IMR-90 (cell line): ENCODE measurements at regions not wholly inside any gene's neighbourhood (a gene's known extent, or its start where the extent isn't known, plus 50 kb on each side); places are given as distances from the start of the nearest gene placed in this dataset.

Source experiments
- ATAC-seq: fragments of 200-7000 bp; cut with Tn5 transposase; 2 replicates; pipeline ENCODE4 v1.9.1; 2020; ENCODE audit warnings: low read depth, mild to moderate bottlenecking, moderate library complexity
- BruUV-seq: library from RNA; stranded (reverse); fragments of 400-500 nt; replicated peaks from 2 replicates; lab custom pipeline; 2021; lab: Mats Ljungman, UMichigan
- CTCF ChIA-PET: fragments of 300-600 bp; formaldehyde crosslinking; extraction: SDS; loops from one replicate; lab custom pipeline; 2021; ENCODE audit warnings: antibody characterized with exemption; lab: Yijun Ruan, JAX
- POLR2A ChIA-PET: fragments of 300-600 bp; sonication (Branson Sonifier 250); formaldehyde crosslinking; loops from one replicate; lab custom pipeline; 2022; ENCODE audit warnings: antibody characterized with exemption; ENCODE audit not compliant: unreplicated experiment; lab: Charles Lee
- DNase-seq: peaks from one replicate; pipeline ENCODE4 v3.0.0; 2013
- H2AFZ ChIP-seq: replicated peaks from 2 replicates; pipeline ENCODE3; 2013; ENCODE audit warnings: low read length, mild to moderate bottlenecking; ENCODE audit not compliant: poor library complexity
- H2AK5ac ChIP-seq: 2 replicates; pipeline ENCODE4 v1.6.1; 2013; ENCODE audit warnings: low read depth, low read length, inconsistent platforms
- H2AK9ac ChIP-seq: replicated peaks from 2 replicates; pipeline ENCODE3; 2013; ENCODE audit warnings: mild to moderate bottlenecking, low read depth, low read length, moderate library complexity; ENCODE audit not compliant: poor library complexity
- H2BK120ac ChIP-seq: 2 replicates; pipeline ENCODE4 v1.6.1; 2013; ENCODE audit warnings: low read depth, low read length, inconsistent platforms
- H2BK15ac ChIP-seq: 3 replicates; pipeline ENCODE4 v1.6.1; 2013; ENCODE audit warnings: low read depth, low read length, inconsistent platforms
- H2BK20ac ChIP-seq: 2 replicates; pipeline ENCODE4 v1.6.1; 2013; ENCODE audit warnings: low read depth, mild to moderate bottlenecking, inconsistent platforms, low read length, moderate library complexity
- H2BK5ac ChIP-seq: 2 replicates; pipeline ENCODE4 v1.6.1; 2013; ENCODE audit warnings: mild to moderate bottlenecking, low read depth, low read length, inconsistent platforms; ENCODE audit not compliant: poor library complexity, severe bottlenecking
- H3K14ac ChIP-seq: replicated peaks from 2 replicates; pipeline ENCODE4 v1.6.1; 2013; ENCODE audit warnings: low read depth, low read length, inconsistent platforms
- H3K18ac ChIP-seq: 2 replicates; pipeline ENCODE4 v1.6.1; 2013; ENCODE audit warnings: low read depth, low read length, control low read depth
- H3K23ac ChIP-seq: 2 replicates; pipeline ENCODE4 v1.6.1; 2013; ENCODE audit warnings: low read depth, low read length, inconsistent platforms
- H3K27ac ChIP-seq: 2 replicates; pipeline ENCODE4 v1.5.1; 2013; ENCODE audit warnings: mild to moderate bottlenecking, control low read depth, low read length; ENCODE audit not compliant: insufficient read depth
- H3K27me3 ChIP-seq: 2 replicates; pipeline ENCODE4 v1.6.1; 2013; ENCODE audit warnings: low read length; ENCODE audit not compliant: control insufficient read depth, insufficient read depth
- H3K36me3 ChIP-seq: 2 replicates; pipeline ENCODE4 v1.6.1; 2013; ENCODE audit warnings: low read length, mixed read lengths; ENCODE audit not compliant: control insufficient read depth, insufficient read depth
- H3K4ac ChIP-seq: 2 replicates; pipeline ENCODE4 v1.6.1; 2013; ENCODE audit warnings: low read depth, low read length, inconsistent platforms
- H3K4me1 ChIP-seq: 2 replicates; pipeline ENCODE4 v1.6.1; 2013; ENCODE audit warnings: low read length, mixed read lengths; ENCODE audit not compliant: control insufficient read depth, insufficient read depth
- H3K4me2 ChIP-seq: 2 replicates; pipeline ENCODE4 v1.6.1; 2013; ENCODE audit warnings: low read depth, mild to moderate bottlenecking, control low read depth, low read length, moderate library complexity
- H3K4me3 ChIP-seq: 2 replicates; pipeline ENCODE4 v1.5.1; 2013; ENCODE audit warnings: low read depth, mild to moderate bottlenecking, control low read depth, low read length, moderate library complexity; ENCODE audit not compliant: insufficient read depth
- H3K56ac ChIP-seq: 2 replicates; pipeline ENCODE4 v1.6.1; 2013; ENCODE audit warnings: low read length, inconsistent platforms; ENCODE audit not compliant: insufficient read depth; ENCODE audit errors: extremely low read depth
- H3K79me1 ChIP-seq, 2 experiments: 2 replicates each; pipeline ENCODE4 v1.6.1; 2013; ENCODE audit warnings: low read length in 2 of 2, inconsistent platforms in 1 of 2, low read depth in 1 of 2
- H3K9ac ChIP-seq: 2 replicates; pipeline ENCODE4 v1.6.1; 2013; ENCODE audit warnings: low read depth, low read length, control low read depth
- H3K9me1 ChIP-seq: 2 replicates; pipeline ENCODE4 v1.6.1; 2013; ENCODE audit warnings: low read length, inconsistent platforms; ENCODE audit not compliant: insufficient read depth
- H3K9me3 ChIP-seq: 2 replicates; pipeline ENCODE4 v1.6.1; 2013; ENCODE audit warnings: low read length; ENCODE audit not compliant: control insufficient read depth, insufficient read depth
- H4K20me1 ChIP-seq: 2 replicates; pipeline ENCODE4 v1.6.1; 2013; ENCODE audit warnings: low read length, inconsistent platforms; ENCODE audit not compliant: insufficient read depth
- H4K5ac ChIP-seq: 2 replicates; pipeline ENCODE4 v1.6.1; 2013; ENCODE audit warnings: mild to moderate bottlenecking, low read depth, low read length, control low read depth
- H4K8ac ChIP-seq, 2 experiments: 2 replicates each; pipeline ENCODE4 v1.6.1; 2013; ENCODE audit warnings: low read depth in 2 of 2, low read length in 2 of 2, control low read depth in 1 of 2, inconsistent platforms in 1 of 2
- H4K91ac ChIP-seq: 2 replicates; pipeline ENCODE4 v1.6.1; 2013; ENCODE audit warnings: low read depth, low read length, inconsistent platforms; ENCODE audit not compliant: insufficient read depth
- BHLHE40 ChIP-seq: fragments of 150-350 bp; IDR thresholded peaks from 2 replicates; pipeline ENCODE4 v1.6.1; 2016; ENCODE audit warnings: mild to moderate bottlenecking, low read depth, low read length
- CEBPB ChIP-seq: IDR thresholded peaks from 2 replicates; pipeline ENCODE4 v1.6.1; 2012; ENCODE audit warnings: low read depth, low read length, improper control_type of control experiment
- CHD1 ChIP-seq: IDR thresholded peaks from 2 replicates; pipeline ENCODE4 v1.6.1; 2012; ENCODE audit warnings: low read depth, low read length, improper control_type of control experiment
- CTCF ChIP-seq: conservative IDR thresholded peaks from 2 replicates; pipeline ENCODE4 v1.5.1; 2012; ENCODE audit warnings: mild to moderate bottlenecking, low read depth, low read length, improper control_type of control experiment
- ELK1 ChIP-seq: fragments of 150-350 bp; IDR thresholded peaks from 2 replicates; pipeline ENCODE4 v1.6.1; 2016; ENCODE audit warnings: low read depth, mild to moderate bottlenecking, low read length, moderate library complexity, borderline replicate concordance
- FOS ChIP-seq: fragments of 150-350 bp; IDR thresholded peaks from 2 replicates; pipeline ENCODE4 v1.6.1; 2016; ENCODE audit warnings: low read depth, low read length
- MAFK ChIP-seq: IDR thresholded peaks from 2 replicates; pipeline ENCODE4 v1.6.1; 2012; ENCODE audit warnings: low read depth, low read length, improper control_type of control experiment
- MAZ ChIP-seq: IDR thresholded peaks from 2 replicates; pipeline ENCODE4 v1.6.1; 2012; ENCODE audit warnings: low read depth, mild to moderate bottlenecking, low read length, improper control_type of control experiment, moderate library complexity, borderline replicate concordance
- MXI1 ChIP-seq: IDR thresholded peaks from 2 replicates; pipeline ENCODE4 v1.6.1; 2012; ENCODE audit warnings: low read depth, mild to moderate bottlenecking, low read length, moderate library complexity, borderline replicate concordance
- NFE2L2 ChIP-seq: fragments of 150-350 bp; IDR thresholded peaks from 2 replicates; pipeline ENCODE4 v1.6.1; 2016; ENCODE audit warnings: low read depth, mild to moderate bottlenecking, low read length
- POLR2A ChIP-seq: IDR thresholded peaks from 2 replicates; pipeline ENCODE4 v1.6.1; 2012; ENCODE audit warnings: mild to moderate bottlenecking, low read depth, low read length
- RAD21 ChIP-seq: IDR thresholded peaks from 2 replicates; pipeline ENCODE4 v1.6.1; 2012; ENCODE audit warnings: low read length, improper control_type of control experiment
- RCOR1 ChIP-seq: IDR thresholded peaks from 2 replicates; pipeline ENCODE4 v1.6.1; 2012; ENCODE audit warnings: mild to moderate bottlenecking, low read length, improper control_type of control experiment; ENCODE audit not compliant: insufficient replicate concordance
- RFX5 ChIP-seq: IDR thresholded peaks from 2 replicates; pipeline ENCODE4 v1.8.0; 2012; ENCODE audit warnings: low read depth, mild to moderate bottlenecking, low read length, moderate library complexity
- SMC3 ChIP-seq: fragments of 150-350 bp; IDR thresholded peaks from 2 replicates; pipeline ENCODE4 v1.6.1; 2016; ENCODE audit warnings: low read depth, mild to moderate bottlenecking, antibody characterized with exemption, low read length, moderate library complexity
- USF2 ChIP-seq: fragments of 150-350 bp; IDR thresholded peaks from 2 replicates; pipeline ENCODE4 v1.6.1; 2017; ENCODE audit warnings: mild to moderate bottlenecking, antibody characterized with exemption, low read length, low read depth
- WGBS, 2 experiments: methylation state at CpG; one replicate each; pipeline versions ENCODE4 v1.1.5 to v1.1.7; 2013; ENCODE audit warnings: missing lambda C conversion rate in 2 of 2; ENCODE audit not compliant: insufficient read length in 1 of 2; ENCODE audit errors: extremely low coverage in 2 of 2; 5-methylcytosine and 5-hydroxymethylcytosine counted together
- dilution Hi-C: fragments of 300-500 bp; cut with HindIII; formaldehyde crosslinking; loops from one replicate; pipeline ENCODE4 v1.14.3; 2018; ENCODE audit warnings: low sequenced_read_pairs; ENCODE audit not compliant: unreplicated experiment
- in situ Hi-C: fragments of 300-500 bp; cut with MboI; formaldehyde crosslinking; loops from 3 replicates; pipeline ENCODE4 v1.14.3; 2019; ENCODE audit warnings: low sequenced_read_pairs, inconsistent platforms, mixed read lengths
- intact Hi-C: fragments of 100-400 bp; cut with micrococcal nuclease; formaldehyde crosslinking; loops from 2 replicates; pipeline ENCODE4 v1.10.0; 2022

GRCh38 chr6:100084991-100085364 is 91.0 kb upstream of the MCHR2 start:
- H3K27me3 ChIP-seq: no peaks in the 10 kb centered on the region; the same call in 1 of the 2 replicates
- no peak overlapping the region for H4K5ac ChIP-seq
- no peak overlapping the region for H2BK15ac ChIP-seq
- H3K9me3 ChIP-seq: no peaks in the 10 kb centered on the region
- ChIA-PET POLR2A (no interaction called here), CTCF (no interaction called here)
- WGBS, 2 experiments: no CpG with 5 or more reads among the region's 2 CpGs
- H3K36me3 ChIP-seq: no peaks in the 10 kb centered on the region
- no peak overlapping the region for H3K27ac ChIP-seq
- no TSS peak for BruUV-seq
- H2BK20ac ChIP-seq: no peak overlapping the region
- H3K4me3 ChIP-seq: no peak overlapping the region
- H2BK120ac ChIP-seq: no peak overlapping the region
- H3K4me2 ChIP-seq: no peak overlapping the region
- no peak overlapping the region for H4K91ac ChIP-seq
- dilution Hi-C loops: no loop called here
- no peak overlapping the region for H2BK5ac ChIP-seq
- intact Hi-C loops: no loop called here
- no peak overlapping the region for H2AK9ac ChIP-seq
- in situ Hi-C loops: no loop called here
- H3K9ac ChIP-seq: no peak overlapping the region
- no peaks in the 10 kb centered on the region for H3K79me1 ChIP-seq
- H2AK5ac ChIP-seq: no peak overlapping the region
- DNase-seq (no peak), ATAC-seq (no peak)
- no peaks in the 10 kb centered on the region for H3K4me1 ChIP-seq
- H3K9me1 ChIP-seq: no peaks in the 10 kb centered on the region
- no peak for TF ChIP-seq FOS
- no peak for TF ChIP-seq RAD21
- no peak for TF ChIP-seq CEBPB
- TF ChIP-seq NFE2L2: no peak
- TF ChIP-seq RFX5: no peak
- no peak for TF ChIP-seq MAZ
- no peak for TF ChIP-seq RCOR1
- TF ChIP-seq CTCF: no peak
- TF ChIP-seq BHLHE40: no peak
- TF ChIP-seq MXI1: no peak
- no peak for TF ChIP-seq MAFK
- no peak for TF ChIP-seq ELK1
- no peak for TF ChIP-seq USF2
- no peak for TF ChIP-seq SMC3
- TF ChIP-seq POLR2A: no peak
- no peak for TF ChIP-seq CHD1
- H3K56ac ChIP-seq: no peak overlapping the region
- no peak overlapping the region for H2AFZ ChIP-seq
- no peak overlapping the region for H3K14ac ChIP-seq
- H4K8ac ChIP-seq: no peak overlapping the region
- H3K23ac ChIP-seq: no peak overlapping the region
- H3K4ac ChIP-seq: no peak overlapping the region
- H3K18ac ChIP-seq: no peak overlapping the region
- no peaks in the 10 kb centered on the region for H4K20me1 ChIP-seq
